ENCODE measurements at regions not wholly inside any gene's neighbourhood (a gene's known extent, or its start where the extent isn't known, plus 50 kb on each side); places are given as distances from the start of the nearest gene placed in this dataset.
A peak's percentile ranks its signal among the peaks of the same experiment; 100 is the strongest.

GRCh38 chr6:90413867-90414266, 117.2 kb upstream of the BACH2 start:
- H3K4me2 ChIP-seq (ENCODE audit: low read length): peak overlapping the region; percentile 72
- peak; percentile 87 for DNase-seq (ENCODE audit: low spot score)
- no peaks in the 10 kb centered on the region for H3K36me3 ChIP-seq (ENCODE audit: insufficient read depth, low read length)
- no peak overlapping the region for H3K27ac ChIP-seq (ENCODE audit: low read depth, low read length, poor library complexity, severe bottlenecking)
- H3K79me2 ChIP-seq (ENCODE audit: insufficient read depth, low read depth, low read length): no peaks in the 10 kb centered on the region
- peaks cover 27% of the 10 kb centered on the region for H3K4me1 ChIP-seq (ENCODE audit: insufficient read depth, low read length, poor library complexity, severe bottlenecking)
- H3K9me3 ChIP-seq (ENCODE audit: low read length): no peaks in the 10 kb centered on the region
- peak overlapping the region; percentile 39 for H3K4me3 ChIP-seq (ENCODE audit: low read depth, low read length, poor library complexity, severe bottlenecking)
- H3K9me2 ChIP-seq (ENCODE audit: insufficient read depth, low read length): no peaks in the 10 kb centered on the region
- intact Hi-C loops (cut with micrococcal nuclease; ENCODE audit: unreplicated experiment): no loop called here
- peak overlapping the region; percentile 99 for H2AFZ ChIP-seq (ENCODE audit: low read length)
- ChIA-PET POLR2A (interaction anchor here (1.0 to 3.5 kb wide), 5 partner anchors 11 to 125 kb away, joined by 3 to 20 read pairs (median 7); no protein-coding TSS in a partner anchor), CTCF (ENCODE audit: unreplicated experiment) (no interaction called here)
- H4K20me1 ChIP-seq (ENCODE audit: insufficient read depth, low read length): no peaks in the 10 kb centered on the region
- no TSS peak for BruUV-seq (replicated peaks)
- TF ChIP-seq CTCF (conservative IDR thresholded peaks at IDR 0.05; ENCODE audit: low read length) (no peak), EZH2phosphoT487 (IDR thresholded peaks at IDR 0.05; ENCODE audit: borderline replicate concordance, low read depth, low read length) (no peak)

GRCh38 chr6:90413396-90413795, 116.8 kb upstream of the BACH2 start:
- Histone ChIP-seq H3K36me3 (ENCODE audit: insufficient read depth, low read length) (no peaks in the 10 kb centered on the region), H3K4me3 (ENCODE audit: low read depth, low read length, poor library complexity, severe bottlenecking) (no peak overlapping the region), H3K27ac (ENCODE audit: low read depth, low read length, poor library complexity, severe bottlenecking) (no peak overlapping the region), H3K9me3 (ENCODE audit: low read length) (no peaks in the 10 kb centered on the region), H3K9me2 (ENCODE audit: insufficient read depth, low read length) (no peaks in the 10 kb centered on the region), H3K4me1 (ENCODE audit: insufficient read depth, low read length, poor library complexity, severe bottlenecking) (peaks cover 27% of the 10 kb centered on the region), H2AFZ (ENCODE audit: low read length) (peak overlapping the region; percentile 99; the same call in 1 of the 2 replicates), H3K79me2 (ENCODE audit: insufficient read depth, low read depth, low read length) (no peaks in the 10 kb centered on the region), H4K20me1 (ENCODE audit: insufficient read depth, low read length) (no peaks in the 10 kb centered on the region), H3K4me2 (ENCODE audit: low read length) (peak overlapping the region; percentile 72)
- intact Hi-C loops (cut with micrococcal nuclease; ENCODE audit: unreplicated experiment): no loop called here
- ChIA-PET POLR2A (interaction anchor here (1.0 to 3.5 kb wide), 3 partner anchors 12 to 124 kb away, joined by 3 to 20 read pairs (median 9); no protein-coding TSS in a partner anchor), CTCF (ENCODE audit: unreplicated experiment) (interaction anchor here (1.9 kb wide), 1 partner anchor 12 kb away, joined by 6 read pairs; no protein-coding TSS in a partner anchor)
- no peak for DNase-seq (ENCODE audit: low spot score)
- no peak for TF ChIP-seq EZH2phosphoT487 (IDR thresholded peaks at IDR 0.05; ENCODE audit: borderline replicate concordance, low read depth, low read length)
- TF ChIP-seq CTCF (conservative IDR thresholded peaks at IDR 0.05; ENCODE audit: low read length): no peak
- no TSS peak for BruUV-seq (replicated peaks)

DNA sequence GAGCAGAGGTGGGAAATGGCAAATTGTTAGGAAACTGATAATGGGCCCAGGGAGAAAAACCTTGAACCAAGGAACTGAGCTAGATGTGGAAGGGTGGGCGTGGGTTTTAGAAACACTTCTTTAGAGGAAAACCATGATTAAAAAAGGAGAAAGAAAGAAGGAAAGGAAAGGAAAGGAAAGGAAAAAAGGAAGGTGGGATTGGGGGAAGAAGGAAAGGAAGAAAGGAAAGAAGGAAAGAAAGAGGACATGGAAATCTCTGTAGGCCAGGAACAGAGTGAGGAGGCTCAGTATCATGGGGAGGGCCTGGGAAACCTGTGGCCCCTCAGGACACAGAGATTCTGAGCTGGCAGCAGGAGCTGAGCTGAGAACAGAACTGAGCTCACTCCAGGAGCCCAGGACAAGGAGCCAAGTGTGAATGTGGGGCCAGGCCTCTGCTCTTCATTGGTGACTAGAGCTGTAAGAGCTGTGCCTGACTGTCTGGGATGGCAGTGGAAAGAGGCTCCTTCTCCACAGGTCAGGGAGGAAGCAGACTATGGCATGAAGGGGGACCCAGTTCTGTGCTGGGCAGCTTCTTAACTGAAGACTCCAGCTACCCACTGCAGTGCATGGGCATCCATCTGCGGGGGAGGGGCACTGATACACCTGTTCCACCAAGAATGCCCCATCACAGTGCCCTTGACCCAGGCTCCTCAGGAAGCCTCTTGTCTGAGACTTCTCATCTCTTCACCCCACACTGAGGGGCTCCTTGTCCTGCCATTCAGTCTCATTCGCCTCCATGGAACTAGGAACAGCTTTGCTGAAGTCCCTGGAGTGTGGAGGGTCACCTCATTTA, 116.1 kb upstream of the BACH2 start:
- H3K9me3 ChIP-seq (ENCODE audit: low read length): no peaks in the 10 kb centered on the region
- no peaks in the 10 kb centered on the region; the same call in 1 of the 2 replicates for H3K36me3 ChIP-seq (ENCODE audit: insufficient read depth, low read length)
- H3K4me2 ChIP-seq (ENCODE audit: low read length): no peak overlapping the region; the same call in 1 of the 2 replicates
- intact Hi-C loops (cut with micrococcal nuclease; ENCODE audit: unreplicated experiment): no loop called here
- DNase-seq (ENCODE audit: low spot score): no peak
- no peak overlapping the region for H3K27ac ChIP-seq (ENCODE audit: low read depth, low read length, poor library complexity, severe bottlenecking)
- H3K4me1 ChIP-seq (ENCODE audit: insufficient read depth, low read length, poor library complexity, severe bottlenecking): peaks cover 27% of the 10 kb centered on the region
- H3K4me3 ChIP-seq (ENCODE audit: low read depth, low read length, poor library complexity, severe bottlenecking): no peak overlapping the region
- H3K9me2 ChIP-seq (ENCODE audit: insufficient read depth, low read length): no peaks in the 10 kb centered on the region
- H2AFZ ChIP-seq (ENCODE audit: low read length): no peak overlapping the region
- TF ChIP-seq EZH2phosphoT487 (IDR thresholded peaks at IDR 0.05; ENCODE audit: borderline replicate concordance, low read depth, low read length) (no peak), CTCF (conservative IDR thresholded peaks at IDR 0.05; ENCODE audit: low read length) (no peak)
- ChIA-PET POLR2A (interaction anchor here (0.5 to 2.0 kb wide), 9 partner anchors 8 to 474 kb away, joined by 3 to 8 read pairs (median 5); no protein-coding TSS in a partner anchor), CTCF (ENCODE audit: unreplicated experiment) (interaction anchor here (1.9 kb wide), 1 partner anchor 11 kb away, joined by 6 read pairs; no protein-coding TSS in a partner anchor)
- H3K79me2 ChIP-seq (ENCODE audit: insufficient read depth, low read depth, low read length): no peaks in the 10 kb centered on the region
- no TSS peak for BruUV-seq (replicated peaks)
- H4K20me1 ChIP-seq (ENCODE audit: insufficient read depth, low read length): no peaks in the 10 kb centered on the region
